HepG2 (cell line): ENCODE measurements at regions not wholly inside any gene's neighbourhood (a gene's known extent, or its start where the extent isn't known, plus 50 kb on each side); places are given as distances from the start of the nearest gene placed in this dataset.

Source experiments
- ATAC-seq: fragments of 200-7000 bp; cut with Tn5 transposase; 3 replicates; pipeline ENCODE4 v1.9.1; 2020; ENCODE audit warnings: mild to moderate bottlenecking, moderate library complexity
- BruUV-seq: library from RNA; stranded (reverse); fragments of 400-500 nt; replicated peaks from 2 replicates; lab custom pipeline; 2021; lab: Mats Ljungman, UMichigan
- CTCF ChIA-PET: fragments of 300-600 bp; formaldehyde crosslinking; extraction: SDS; loops from one replicate; lab custom pipeline; 2021; ENCODE audit warnings: low total read pairs, inconsistent platforms, low intra/inter-chr PET ratio; lab: Yijun Ruan, JAX
- POLR2A ChIA-PET: fragments of 350-600 bp; sonication (Branson Sonifier 250); formaldehyde crosslinking; loops from one replicate; lab custom pipeline; 2020; ENCODE audit warnings: antibody characterized with exemption, inconsistent platforms; lab: Yijun Ruan, JAX
- DNase-seq: peaks from one replicate; pipeline ENCODE4 v3.0.0-alpha.2; 2015; ENCODE audit warnings: low spot score
- FAIRE-seq: peaks from 3 replicates; lab custom pipeline; 2011; peaks lifted over from hg19 to GRCh38; lab: Jason Lieb, UNC
- H2AFZ ChIP-seq: one replicate; pipeline ENCODE4 v1.6.1; 2011; ENCODE audit warnings: low read length, inconsistent platforms
- H3K27ac ChIP-seq: fragments of 300-600 bp; 3 replicates; pipeline ENCODE4 v1.8.0; 2011; ENCODE audit warnings: mixed run types, mild to moderate bottlenecking, mixed read lengths, low read length, inconsistent platforms; ENCODE audit not compliant: insufficient read depth; ENCODE audit errors: extremely low read length
- H3K27me3 ChIP-seq, 2 experiments: fragments of 200-600 bp in 1 of 2; 2 replicates in 1 of 2; 3 replicates in 1 of 2; pipeline versions ENCODE4 v1.6.0 to v1.8.0; 2011; ENCODE audit warnings: low read length in 2 of 2, mild to moderate bottlenecking in 2 of 2, moderate library complexity in 2 of 2, inconsistent platforms in 1 of 2; ENCODE audit not compliant: insufficient read depth in 2 of 2, control insufficient read depth in 1 of 2
- H3K36me3 ChIP-seq, 2 experiments: fragments of 200-600 bp in 1 of 2; replicated peaks in 1 of 2; 2 replicates in 1 of 2; 3 replicates in 1 of 2; pipeline versions ENCODE4 v1.5.1 to v1.8.0; 2011; ENCODE audit warnings: low read length in 2 of 2, inconsistent platforms in 1 of 2; ENCODE audit not compliant: insufficient read depth in 2 of 2, control insufficient read depth in 1 of 2
- H3K4me1 ChIP-seq: 2 replicates; pipeline ENCODE4 v1.5.1; 2012; ENCODE audit warnings: low read length, inconsistent platforms; ENCODE audit not compliant: insufficient read depth
- H3K4me2 ChIP-seq: 2 replicates; pipeline ENCODE4 v1.6.0; 2011; ENCODE audit warnings: low read depth, low read length, inconsistent platforms
- H3K4me3 ChIP-seq, 3 experiments: fragments of 200-600 bp in 1 of 3; sonication (generic), shearing (Covaris generic) in 1 of 3; replicated peaks in 1 of 3; 2 replicates each; pipeline ENCODE4 v1.5.1; 2011 to 2016; ENCODE audit warnings: low read length in 3 of 3, inconsistent platforms in 2 of 3, low read depth in 2 of 3, mild to moderate bottlenecking in 2 of 3, control low read depth in 1 of 3, mixed read lengths in 1 of 3; ENCODE audit not compliant: insufficient read depth in 1 of 3
- H3K79me2 ChIP-seq: one replicate; pipeline ENCODE4 v1.6.1; 2011; ENCODE audit warnings: low read length, inconsistent platforms; ENCODE audit not compliant: insufficient read depth
- H3K9ac ChIP-seq: 2 replicates; pipeline ENCODE4 v1.6.0; 2011; ENCODE audit warnings: mild to moderate bottlenecking, low read depth, low read length, inconsistent platforms; ENCODE audit not compliant: insufficient read depth
- H3K9me3 ChIP-seq: 2 replicates; pipeline ENCODE4 v1.5.1; 2012; ENCODE audit warnings: mild to moderate bottlenecking, low read length
- H4K20me1 ChIP-seq: 2 replicates; pipeline ENCODE4 v1.6.0; 2011; ENCODE audit warnings: inconsistent platforms, mild to moderate bottlenecking, low read length, moderate library complexity; ENCODE audit not compliant: insufficient read depth
- BCL6 ChIP-seq: IDR thresholded peaks from 2 replicates; pipeline ENCODE4 v1.6.1; 2016; ENCODE audit warnings: missing genetic modification reagents, missing compliant biosample characterization
- FOXP4 ChIP-seq: sonication (generic); formaldehyde crosslinking; IDR thresholded peaks from 2 replicates; pipeline ENCODE4 v1.4.0; 2020; ENCODE audit warnings: missing genetic modification reagents
- GABPA ChIP-seq, 2 experiments: IDR thresholded peaks; 2 replicates each; pipeline ENCODE4 v1.6.1; 2011 to 2016; ENCODE audit warnings: low read depth in 2 of 2, low read length in 1 of 2, missing biosample characterization in 1 of 2, missing genetic modification characterization in 1 of 2
- NFRKB ChIP-seq: fragments of 450-650 bp; IDR thresholded peaks from 2 replicates; pipeline ENCODE4 v1.6.1; 2017
- RAD21 ChIP-seq: fragments of 450-650 bp; formaldehyde crosslinking; IDR thresholded peaks from 2 replicates; pipeline ENCODE4 v1.5.0; 2020; ENCODE audit warnings: mild to moderate bottlenecking
- STAG1 ChIP-seq: sonication (generic); formaldehyde crosslinking; IDR thresholded peaks from 2 replicates; pipeline ENCODE4 v1.4.0; 2020; ENCODE audit warnings: missing genetic modification reagents
- STAT6 ChIP-seq: sonication (generic); formaldehyde crosslinking; IDR thresholded peaks from 2 replicates; pipeline ENCODE4 v1.4.0; 2020; ENCODE audit warnings: missing genetic modification reagents, mild to moderate bottlenecking, borderline replicate concordance
- ZFY ChIP-seq: sonication (generic); formaldehyde crosslinking; IDR thresholded peaks from 2 replicates; pipeline ENCODE4 v1.4.0; 2020; ENCODE audit warnings: missing genetic modification reagents
- ZKSCAN5 ChIP-seq: sonication (generic); formaldehyde crosslinking; IDR thresholded peaks from 2 replicates; pipeline ENCODE4 v1.5.1; 2020; ENCODE audit warnings: mild to moderate bottlenecking, missing genetic modification reagents
- ZNF496 ChIP-seq: sonication (generic); formaldehyde crosslinking; IDR thresholded peaks from 2 replicates; pipeline ENCODE4 v1.8.1; 2023; ENCODE audit warnings: mild to moderate bottlenecking, moderate library complexity, missing genetic modification reagents; ENCODE audit not compliant: insufficient replicate concordance
- WGBS: methylation state at CpG from one replicate; pipeline ENCODE4 v1.1.6; 2017; ENCODE audit warnings: low lambda C conversion rate; 5-methylcytosine and 5-hydroxymethylcytosine counted together
- in situ Hi-C: cut with HindIII; loops from 2 replicates; pipeline ENCODE4 v1.10.0; 2017; ENCODE audit warnings: low pct_unique_long_range_greater_than_20kb; ENCODE audit not compliant: extremely low pct_ligation_motif_present
- intact Hi-C: fragments of 100-400 bp; cut with micrococcal nuclease; formaldehyde crosslinking; loops from one replicate; pipeline ENCODE4 v1.10.0; 2022; ENCODE audit not compliant: unreplicated experiment

- TF ChIP-seq STAT6 (CRISPR knock-in tag), result peak; percentile 37; the same call in 1 of the 2 replicates
- peak; percentile 30; the same call in 1 of the 2 replicates for TF ChIP-seq RAD21
- no peak for TF ChIP-seq BCL6 (CRISPR knock-in tag)
- no peak for TF ChIP-seq ZFY (CRISPR knock-in tag)
- no peak for TF ChIP-seq NFRKB
- peak; percentile 69 for TF ChIP-seq STAG1 (CRISPR knock-in tag)
These were observed 61.0 kb upstream of the NFE2L3 start (continued) for GRCh38 chr7:26090927-26091519.

- ATAC-seq (no peak), FAIRE-seq (no peak), DNase-seq (no peak)
- in situ Hi-C loops, result loop anchor here (5.0 to 25.0 kb wide), 4 partner anchors 93 to 1070 kb away; partner anchors contain the start of genes HOXA10, HOXA3, HOXA7 and HOXA9
- BruUV-seq, result no TSS peak
- Histone ChIP-seq H3K36me3 (no peaks in the 10 kb centered on the region), H3K4me2 (no peak overlapping the region), H3K4me3 (no peak overlapping the region), H3K79me2 (no peaks in the 10 kb centered on the region), H3K9me3 (no peaks in the 10 kb centered on the region), H3K9ac (no peak overlapping the region), H4K20me1 (no peaks in the 10 kb centered on the region), H3K27ac (no peak overlapping the region), H3K27me3 (0 out of 5 replicates have a peak, but pooled peaks cover 0 to 3% of the 10 kb centered on the region in 2 experiments), H3K4me1 (peaks cover 15% of the 10 kb centered on the region), H2AFZ (no peak overlapping the region)
- WGBS, result 40% methylated on average over 4 of the region's 4 CpGs
- POLR2A ChIA-PET, result no interaction called here
- intact Hi-C loops, result loop anchor here (1.0 to 10.0 kb wide), 4 partner anchors 63 to 273 kb away; partner anchors contain the start of gene NFE2L3
- CTCF ChIA-PET, result interaction anchor here (1.5 kb wide), 1 partner anchor 273 kb away, joined by 9 read pairs; no protein-coding TSS in a partner anchor
- no peak for TF ChIP-seq ZNF496 (CRISPR knock-in tag)
- TF ChIP-seq ZKSCAN5 (CRISPR knock-in tag), result no peak
- TF ChIP-seq GABPA (IDR thresholded peaks at IDR 0.05; ENCODE audit: low read depth, low read length), result no peak
- TF ChIP-seq GABPA (CRISPR knock-in tag; IDR thresholded peaks at IDR 0.05; ENCODE audit: low read depth), result no peak
- TF ChIP-seq FOXP4 (CRISPR knock-in tag), result no peak
These were observed 60.1 kb upstream of the NFE2L3 start for GRCh38 chr7:26091933-26092332.
